Panc1 (cell line): ENCODE measurements at regions not wholly inside any gene's neighbourhood (a gene's known extent, or its start where the extent isn't known, plus 50 kb on each side); places are given as distances from the start of the nearest gene placed in this dataset.

Experiments
- ATAC-seq: fragments of 200-7000 bp; cut with Tn5 transposase; 2 replicates; pipeline ENCODE4 v1.9.1; 2020; ENCODE audit warnings: mild to moderate bottlenecking, moderate library complexity
- BruUV-seq: library from RNA; stranded (reverse); fragments of 400-500 nt; replicated peaks from 2 replicates; lab custom pipeline; 2021; lab: Mats Ljungman, UMichigan
- CTCF ChIA-PET: fragments of 300-600 bp; sonication (Branson Sonifier 250); formaldehyde crosslinking; loops from one replicate; lab custom pipeline; 2022; ENCODE audit warnings: antibody characterized with exemption; lab: Charles Lee
- POLR2A ChIA-PET: fragments of 300-600 bp; sonication (Branson Sonifier 250); formaldehyde crosslinking; loops from one replicate; lab custom pipeline; 2022; ENCODE audit warnings: antibody characterized with exemption; lab: Charles Lee
- DNase-seq: peaks from one replicate; pipeline ENCODE4 v3.0.0-alpha.2; 2010; ENCODE audit warnings: low read depth, low spot score
- H3K27ac ChIP-seq: 2 replicates; pipeline ENCODE4 v1.5.1; 2011; ENCODE audit warnings: mild to moderate bottlenecking, low read length, inconsistent platforms
- H3K27me3 ChIP-seq: fragments of 200-500 bp; sonication (Bioruptor generic); 2 replicates; pipeline ENCODE4 v1.6.0; 2014; ENCODE audit warnings: low read length, inconsistent platforms; ENCODE audit not compliant: control insufficient read depth, insufficient read depth
- H3K36me3 ChIP-seq: fragments of 200-500 bp; sonication (Bioruptor generic); 2 replicates; pipeline ENCODE4 v1.5.1; 2014; ENCODE audit warnings: inconsistent platforms, mild to moderate bottlenecking, low read length, moderate library complexity; ENCODE audit not compliant: control insufficient read depth, insufficient read depth
- H3K4me1 ChIP-seq: 2 replicates; pipeline ENCODE4 v1.5.1; 2011; ENCODE audit warnings: inconsistent platforms, mild to moderate bottlenecking, low read length, moderate library complexity; ENCODE audit not compliant: control insufficient read depth, insufficient read depth
- H3K4me3 ChIP-seq, 2 experiments: 2 replicates each; pipeline ENCODE4 v1.5.1; 2011 to 2012; ENCODE audit warnings: low read depth in 2 of 2, low read length in 2 of 2, mild to moderate bottlenecking in 2 of 2, inconsistent platforms in 1 of 2, moderate library complexity in 1 of 2
- H3K9me3 ChIP-seq: fragments of 200-500 bp; sonication (Bioruptor generic); 2 replicates; pipeline ENCODE4 v1.5.1; 2014; ENCODE audit warnings: low read depth, mild to moderate bottlenecking, inconsistent platforms, low read length, moderate library complexity; ENCODE audit not compliant: control insufficient read depth, insufficient read depth
- CTCF ChIP-seq: fragments of 450-650 bp; IDR thresholded peaks from 2 replicates; pipeline ENCODE4 v1.5.1; 2017; ENCODE audit warnings: mild to moderate bottlenecking
- POLR2AphosphoS5 ChIP-seq: IDR thresholded peaks from 2 replicates; pipeline ENCODE4 v1.6.1; 2012; ENCODE audit warnings: mild to moderate bottlenecking, low read depth, low read length, moderate library complexity
- SIN3A ChIP-seq: IDR thresholded peaks from 2 replicates; pipeline ENCODE4 v1.6.1; 2012; ENCODE audit warnings: low read depth, mild to moderate bottlenecking, low read length, moderate library complexity, borderline replicate concordance; ENCODE audit not compliant: insufficient read depth
- TCF7L2 ChIP-seq: IDR thresholded peaks from 2 replicates; pipeline ENCODE4 v1.6.1; 2011; ENCODE audit warnings: mild to moderate bottlenecking, low read depth, low read length, inconsistent platforms
- in situ Hi-C: cut with HindIII; loops from 2 replicates; pipeline ENCODE4 v1.10.0; 2016; ENCODE audit warnings: low sequenced_read_pairs, low pct_unique_long_range_greater_than_20kb
- intact Hi-C: fragments of 100-400 bp; cut with micrococcal nuclease; formaldehyde crosslinking; loops from one replicate; pipeline ENCODE4 v1.10.0; 2022; ENCODE audit not compliant: unreplicated experiment
- TF ChIP-seq, protein P1 (sequence below), 2 experiments: IDR thresholded peaks; 2 replicates each; pipeline ENCODE4 v1.6.1; 2011 to 2012; ENCODE audit warnings: low read depth in 2 of 2, control low read depth in 1 of 2, low read length in 1 of 2, mild to moderate bottlenecking in 1 of 2, moderate library complexity in 1 of 2; ENCODE audit not compliant: insufficient read depth in 1 of 2

DNA sequence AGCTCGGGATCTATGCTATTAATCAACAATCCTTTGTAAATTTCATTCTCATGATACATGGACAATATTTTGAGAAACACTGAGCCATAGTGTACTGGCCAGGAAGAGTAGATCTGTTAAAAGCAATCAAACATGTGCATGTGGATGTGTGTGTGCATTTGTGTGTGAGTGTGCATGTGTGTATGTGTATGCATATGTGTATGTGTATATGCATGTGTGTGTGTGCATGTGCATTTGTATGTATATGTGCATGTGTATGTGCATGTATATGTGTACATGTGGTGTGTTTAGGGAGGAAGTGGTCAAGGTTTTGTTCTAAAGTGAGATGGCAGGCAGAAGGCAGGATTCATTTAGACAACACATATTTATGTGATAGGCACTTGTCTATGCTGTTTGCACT, 623.8 kb downstream of the ADCYAP1 start:
- ChIA-PET CTCF (no interaction called here), POLR2A (no interaction called here)
- Histone ChIP-seq H3K4me1 (no peaks in the 10 kb centered on the region), H3K36me3 (no peaks in the 10 kb centered on the region), H3K9me3 (no peaks in the 10 kb centered on the region), H3K4me3 (no peak overlapping the region), H3K27me3 (no peaks in the 10 kb centered on the region), H3K27ac (no peak overlapping the region)
- no peak for DNase-seq
- no peak for ATAC-seq
- no peak for TF ChIP-seq TCF7L2
- TF ChIP-seq POLR2AphosphoS5: no peak
- TF ChIP-seq CTCF: no peak
- TF ChIP-seq, protein P1, sequence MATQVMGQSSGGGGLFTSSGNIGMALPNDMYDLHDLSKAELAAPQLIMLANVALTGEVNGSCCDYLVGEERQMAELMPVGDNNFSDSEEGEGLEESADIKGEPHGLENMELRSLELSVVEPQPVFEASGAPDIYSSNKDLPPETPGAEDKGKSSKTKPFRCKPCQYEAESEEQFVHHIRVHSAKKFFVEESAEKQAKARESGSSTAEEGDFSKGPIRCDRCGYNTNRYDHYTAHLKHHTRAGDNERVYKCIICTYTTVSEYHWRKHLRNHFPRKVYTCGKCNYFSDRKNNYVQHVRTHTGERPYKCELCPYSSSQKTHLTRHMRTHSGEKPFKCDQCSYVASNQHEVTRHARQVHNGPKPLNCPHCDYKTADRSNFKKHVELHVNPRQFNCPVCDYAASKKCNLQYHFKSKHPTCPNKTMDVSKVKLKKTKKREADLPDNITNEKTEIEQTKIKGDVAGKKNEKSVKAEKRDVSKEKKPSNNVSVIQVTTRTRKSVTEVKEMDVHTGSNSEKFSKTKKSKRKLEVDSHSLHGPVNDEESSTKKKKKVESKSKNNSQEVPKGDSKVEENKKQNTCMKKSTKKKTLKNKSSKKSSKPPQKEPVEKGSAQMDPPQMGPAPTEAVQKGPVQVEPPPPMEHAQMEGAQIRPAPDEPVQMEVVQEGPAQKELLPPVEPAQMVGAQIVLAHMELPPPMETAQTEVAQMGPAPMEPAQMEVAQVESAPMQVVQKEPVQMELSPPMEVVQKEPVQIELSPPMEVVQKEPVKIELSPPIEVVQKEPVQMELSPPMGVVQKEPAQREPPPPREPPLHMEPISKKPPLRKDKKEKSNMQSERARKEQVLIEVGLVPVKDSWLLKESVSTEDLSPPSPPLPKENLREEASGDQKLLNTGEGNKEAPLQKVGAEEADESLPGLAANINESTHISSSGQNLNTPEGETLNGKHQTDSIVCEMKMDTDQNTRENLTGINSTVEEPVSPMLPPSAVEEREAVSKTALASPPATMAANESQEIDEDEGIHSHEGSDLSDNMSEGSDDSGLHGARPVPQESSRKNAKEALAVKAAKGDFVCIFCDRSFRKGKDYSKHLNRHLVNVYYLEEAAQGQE (IDR thresholded peaks at IDR 0.05; ENCODE audit: insufficient read depth in 1 of 2, low read depth in 2 of 2, low read length in 1 of 2): no peak
- no peak for TF ChIP-seq SIN3A
- in situ Hi-C loops: no loop called here
- intact Hi-C loops: no loop called here
- no TSS peak for BruUV-seq

DNA sequence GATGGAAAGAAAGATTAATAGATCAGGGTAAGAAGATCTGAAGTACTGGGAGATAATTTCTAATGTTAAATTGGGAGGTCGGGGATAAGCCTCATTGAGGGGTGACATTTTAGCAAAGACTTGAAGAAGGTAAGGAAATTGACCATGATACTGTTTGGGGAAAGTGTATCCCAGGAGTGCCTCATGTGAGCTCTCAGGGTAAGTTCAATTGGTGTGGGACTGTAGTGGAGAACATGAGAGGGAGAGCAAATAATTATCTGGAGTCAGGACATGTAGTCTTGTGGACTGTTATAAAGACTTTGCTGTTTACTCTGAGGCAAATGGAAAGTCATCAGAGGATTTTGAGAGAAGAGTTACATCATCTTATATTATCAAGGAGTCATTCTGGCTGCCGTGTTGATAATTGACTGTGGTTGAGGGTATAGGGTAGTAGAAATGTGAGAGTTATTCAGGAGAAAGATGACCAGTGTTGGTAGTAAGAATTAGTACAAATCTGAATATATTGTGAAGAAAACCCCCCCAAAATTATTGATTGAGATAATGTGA, 624.4 kb downstream of the ADCYAP1 start:
- ATAC-seq (no peak), DNase-seq (no peak)
- in situ Hi-C loops: no loop called here
- no peaks in the 10 kb centered on the region for H3K36me3 ChIP-seq
- no peak overlapping the region for H3K27ac ChIP-seq
- no TSS peak for BruUV-seq
- no peak overlapping the region for H3K4me3 ChIP-seq
- CTCF ChIA-PET: no interaction called here
- no peaks in the 10 kb centered on the region for H3K27me3 ChIP-seq
- intact Hi-C loops: no loop called here
- H3K4me1 ChIP-seq: no peaks in the 10 kb centered on the region
- no peaks in the 10 kb centered on the region for H3K9me3 ChIP-seq
- POLR2A ChIA-PET: no interaction called here
- no peak for TF ChIP-seq POLR2AphosphoS5
- TF ChIP-seq CTCF: no peak
- TF ChIP-seq, protein P1 (IDR thresholded peaks at IDR 0.05; ENCODE audit: insufficient read depth in 1 of 2, low read depth in 2 of 2, low read length in 1 of 2): no peak
- no peak for TF ChIP-seq SIN3A
- no peak for TF ChIP-seq TCF7L2
